ENCODE measurements at regions not wholly inside any gene's neighbourhood (a gene's known extent, or its start where the extent isn't known, plus 50 kb on each side); places are given as distances from the start of the nearest gene placed in this dataset.

DNA sequence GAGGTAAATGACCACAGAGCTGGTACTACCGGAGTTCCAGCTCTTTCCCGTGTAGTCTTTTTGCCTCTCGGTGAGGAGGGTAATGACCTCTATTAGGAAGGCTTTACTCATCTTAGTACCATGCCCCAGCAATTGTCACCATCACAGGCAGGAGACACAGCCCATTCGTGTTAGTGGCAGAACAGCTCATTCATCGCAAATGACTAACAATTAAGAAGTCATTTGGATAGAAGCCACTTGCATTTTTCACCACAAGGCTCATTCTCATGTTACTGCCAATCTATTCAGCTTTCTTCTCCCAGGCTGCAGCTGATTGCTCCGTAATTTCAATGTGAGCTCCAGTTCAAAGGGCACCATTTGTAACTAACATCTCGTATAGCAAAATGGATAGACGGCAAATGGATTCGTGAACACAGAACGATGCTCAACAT lies 718.8 kb upstream of the TMEM132C start:
- H3K27ac Mint-ChIP-seq, result no peak overlapping the region
- ChIA-PET POLR2A (no interaction called here), CTCF (no interaction called here)
- no peaks in the 10 kb centered on the region for H3K27me3 Mint-ChIP-seq
- intact Hi-C loops (cut with micrococcal nuclease), result no loop called here
- DNase-seq (no peak), ATAC-seq (ENCODE audit: low read depth) (no peak)
- peaks cover 4% of the 10 kb centered on the region for H3K9me3 Mint-ChIP-seq
- H3K4me1 Mint-ChIP-seq, result no peaks in the 10 kb centered on the region
- TF ChIP-seq, protein P1, sequence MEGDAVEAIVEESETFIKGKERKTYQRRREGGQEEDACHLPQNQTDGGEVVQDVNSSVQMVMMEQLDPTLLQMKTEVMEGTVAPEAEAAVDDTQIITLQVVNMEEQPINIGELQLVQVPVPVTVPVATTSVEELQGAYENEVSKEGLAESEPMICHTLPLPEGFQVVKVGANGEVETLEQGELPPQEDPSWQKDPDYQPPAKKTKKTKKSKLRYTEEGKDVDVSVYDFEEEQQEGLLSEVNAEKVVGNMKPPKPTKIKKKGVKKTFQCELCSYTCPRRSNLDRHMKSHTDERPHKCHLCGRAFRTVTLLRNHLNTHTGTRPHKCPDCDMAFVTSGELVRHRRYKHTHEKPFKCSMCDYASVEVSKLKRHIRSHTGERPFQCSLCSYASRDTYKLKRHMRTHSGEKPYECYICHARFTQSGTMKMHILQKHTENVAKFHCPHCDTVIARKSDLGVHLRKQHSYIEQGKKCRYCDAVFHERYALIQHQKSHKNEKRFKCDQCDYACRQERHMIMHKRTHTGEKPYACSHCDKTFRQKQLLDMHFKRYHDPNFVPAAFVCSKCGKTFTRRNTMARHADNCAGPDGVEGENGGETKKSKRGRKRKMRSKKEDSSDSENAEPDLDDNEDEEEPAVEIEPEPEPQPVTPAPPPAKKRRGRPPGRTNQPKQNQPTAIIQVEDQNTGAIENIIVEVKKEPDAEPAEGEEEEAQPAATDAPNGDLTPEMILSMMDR (IDR thresholded peaks at IDR 0.05), result no peak
- no peaks in the 10 kb centered on the region for H3K36me3 Mint-ChIP-seq (ENCODE audit: low read depth)
- H3K4me3 Mint-ChIP-seq, result no peak overlapping the region

DNA sequence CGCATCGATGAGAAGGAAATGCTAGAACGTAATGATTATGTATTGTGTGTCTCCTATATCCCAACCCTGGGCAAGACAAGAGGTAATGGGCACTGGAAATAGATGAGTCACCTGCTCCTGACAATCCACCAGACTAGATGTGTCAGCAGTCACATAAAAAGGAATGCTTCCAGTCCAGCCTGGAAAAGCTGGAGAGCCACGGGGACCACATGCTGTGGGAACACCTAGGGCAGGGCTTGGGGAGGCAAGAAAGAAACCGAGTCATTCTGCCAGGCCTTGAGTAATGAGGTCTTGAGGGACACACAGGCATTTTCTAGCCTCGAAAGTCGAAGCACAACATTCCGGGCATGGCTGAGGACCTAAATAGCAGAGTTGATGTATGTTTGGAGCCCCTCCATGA lies 716.7 kb upstream of the TMEM132C start:
- H3K9me3 Mint-ChIP-seq, result peaks cover 4% of the 10 kb centered on the region
- DNase-seq (no peak), ATAC-seq (ENCODE audit: low read depth) (no peak)
- intact Hi-C loops (cut with micrococcal nuclease), result no loop called here
- TF ChIP-seq, protein P1 (IDR thresholded peaks at IDR 0.05), result no peak
- H3K36me3 Mint-ChIP-seq (ENCODE audit: low read depth), result no peaks in the 10 kb centered on the region
- H3K4me3 Mint-ChIP-seq, result no peak overlapping the region
- CTCF ChIA-PET, result no interaction called here
- H3K4me1 Mint-ChIP-seq, result no peaks in the 10 kb centered on the region
- POLR2A ChIA-PET, result no interaction called here
- H3K27ac Mint-ChIP-seq, result no peak overlapping the region
- H3K27me3 Mint-ChIP-seq, result no peaks in the 10 kb centered on the region

DNA sequence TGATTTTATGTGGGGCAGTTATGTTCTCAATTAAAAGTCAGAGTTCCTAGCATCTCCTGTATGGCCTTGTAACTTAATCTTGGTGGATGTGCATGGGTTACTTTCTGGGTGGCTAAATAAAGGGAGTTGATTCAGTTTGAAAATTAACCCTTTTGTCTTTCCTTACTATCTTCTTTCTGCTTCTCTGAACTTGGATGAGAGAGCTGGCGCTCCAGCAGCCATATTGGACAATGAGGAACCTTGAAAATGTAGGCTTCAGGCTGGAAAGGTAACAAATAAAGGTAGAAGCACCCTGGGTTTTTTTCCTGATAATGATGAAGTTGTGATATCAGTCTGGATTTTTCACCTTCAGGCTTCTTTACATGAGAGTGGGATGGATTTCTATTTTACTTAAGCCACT lies 714.1 kb upstream of the TMEM132C start:
- ATAC-seq (ENCODE audit: low read depth), result no peak
- ChIA-PET POLR2A (no interaction called here), CTCF (no interaction called here)
- peaks cover 4% of the 10 kb centered on the region for H3K9me3 Mint-ChIP-seq
- no peaks in the 10 kb centered on the region for H3K27me3 Mint-ChIP-seq
- no peak overlapping the region for H3K4me3 Mint-ChIP-seq
- no peak for DNase-seq
- no peak overlapping the region for H3K27ac Mint-ChIP-seq
- TF ChIP-seq, protein P1 (IDR thresholded peaks at IDR 0.05), result no peak
- H3K36me3 Mint-ChIP-seq (ENCODE audit: low read depth), result no peaks in the 10 kb centered on the region
- no peaks in the 10 kb centered on the region for H3K4me1 Mint-ChIP-seq
- intact Hi-C loops (cut with micrococcal nuclease), result no loop called here

DNA sequence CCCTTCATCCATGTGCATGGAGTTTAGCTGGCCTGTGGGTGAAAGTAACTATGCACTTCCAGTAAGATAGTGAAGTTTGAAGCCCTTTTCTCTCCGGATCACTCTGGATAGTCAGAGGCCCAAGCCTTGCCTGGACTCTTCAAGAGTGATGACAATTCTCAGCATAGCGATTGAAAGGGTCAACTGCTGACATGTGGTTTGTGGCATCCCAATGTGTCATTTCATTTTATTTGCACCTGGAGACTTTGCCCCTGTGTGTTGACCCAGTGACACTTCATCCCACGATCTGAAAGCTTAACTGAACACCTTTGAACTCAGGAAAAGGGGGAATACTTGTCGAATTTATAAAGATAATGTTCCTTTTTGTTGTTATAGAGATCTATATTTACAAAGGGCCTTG lies 711.9 kb upstream of the TMEM132C start:
- no peaks in the 10 kb centered on the region for H3K4me1 Mint-ChIP-seq
- DNase-seq (no peak), ATAC-seq (ENCODE audit: low read depth) (no peak)
- H3K27me3 Mint-ChIP-seq, result no peaks in the 10 kb centered on the region
- CTCF ChIA-PET, result no interaction called here
- no peak overlapping the region for H3K4me3 Mint-ChIP-seq
- H3K9me3 Mint-ChIP-seq, result peaks cover 2% of the 10 kb centered on the region
- H3K27ac Mint-ChIP-seq, result no peak overlapping the region
- intact Hi-C loops (cut with micrococcal nuclease), result no loop called here
- POLR2A ChIA-PET, result no interaction called here
- H3K36me3 Mint-ChIP-seq (ENCODE audit: low read depth), result no peaks in the 10 kb centered on the region
- TF ChIP-seq, protein P1 (IDR thresholded peaks at IDR 0.05), result no peak

DNA sequence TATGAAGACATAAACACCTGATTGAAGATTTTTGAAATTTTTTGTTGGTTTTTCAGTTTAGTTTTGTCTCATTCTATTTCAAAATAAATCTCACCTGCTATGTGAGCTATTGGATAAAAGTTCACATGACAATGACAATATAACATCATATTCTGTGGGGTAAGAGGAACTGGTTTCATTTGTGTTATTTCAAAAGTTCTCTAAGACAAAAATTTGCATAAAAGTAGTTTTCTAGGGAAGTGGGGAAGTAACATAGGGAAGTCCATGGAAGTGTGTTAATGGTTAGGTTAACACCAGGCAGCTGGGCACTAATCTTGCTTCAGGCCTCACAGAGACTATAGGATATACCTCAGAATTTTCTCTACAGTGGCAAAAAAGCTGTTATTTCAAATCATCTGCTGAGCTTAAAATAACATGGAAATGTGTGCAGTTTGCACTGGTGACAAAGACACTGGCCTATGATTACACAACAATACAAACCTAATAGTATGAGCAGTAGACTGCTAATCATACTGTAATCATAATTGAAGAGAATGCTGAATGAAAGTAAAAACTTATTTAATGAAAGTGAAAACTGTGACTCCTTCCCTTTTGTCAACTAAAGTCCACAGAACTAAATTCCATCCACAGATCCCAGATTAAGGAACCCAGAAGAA lies 710.6 kb upstream of the TMEM132C start:
- H3K36me3 Mint-ChIP-seq (ENCODE audit: low read depth), result no peaks in the 10 kb centered on the region
- H3K27ac Mint-ChIP-seq, result no peak overlapping the region
- H3K4me3 Mint-ChIP-seq, result no peak overlapping the region
- TF ChIP-seq, protein P1 (IDR thresholded peaks at IDR 0.05), result no peak
- DNase-seq, result no peak
- no peaks in the 10 kb centered on the region for H3K27me3 Mint-ChIP-seq
- peaks cover under 1% of the 10 kb centered on the region for H3K9me3 Mint-ChIP-seq
- H3K4me1 Mint-ChIP-seq, result no peaks in the 10 kb centered on the region
- no peak for ATAC-seq (ENCODE audit: low read depth)
- intact Hi-C loops (cut with micrococcal nuclease), result no loop called here
- POLR2A ChIA-PET, result no interaction called here
- CTCF ChIA-PET, result no interaction called here

All from activated B cell treated with CpG ODN at 0.5 μM for 24 hours (primary cell).